Panc1 (cell line): ENCODE measurements at regions not wholly inside any gene's neighbourhood (a gene's known extent, or its start where the extent isn't known, plus 50 kb on each side); places are given as distances from the start of the nearest gene placed in this dataset.

Experiments
- ATAC-seq: fragments of 200-7000 bp; cut with Tn5 transposase; 2 replicates; pipeline ENCODE4 v1.9.1; 2020; ENCODE audit warnings: mild to moderate bottlenecking, moderate library complexity
- BruUV-seq: library from RNA; stranded (reverse); fragments of 400-500 nt; replicated peaks from 2 replicates; lab custom pipeline; 2021; lab: Mats Ljungman, UMichigan
- CTCF ChIA-PET: fragments of 300-600 bp; sonication (Branson Sonifier 250); formaldehyde crosslinking; loops from one replicate; lab custom pipeline; 2022; ENCODE audit warnings: antibody characterized with exemption; lab: Charles Lee
- POLR2A ChIA-PET: fragments of 300-600 bp; sonication (Branson Sonifier 250); formaldehyde crosslinking; loops from one replicate; lab custom pipeline; 2022; ENCODE audit warnings: antibody characterized with exemption; lab: Charles Lee
- DNase-seq: peaks from one replicate; pipeline ENCODE4 v3.0.0-alpha.2; 2010; ENCODE audit warnings: low read depth, low spot score
- H3K27ac ChIP-seq: 2 replicates; pipeline ENCODE4 v1.5.1; 2011; ENCODE audit warnings: mild to moderate bottlenecking, low read length, inconsistent platforms
- H3K27me3 ChIP-seq: fragments of 200-500 bp; sonication (Bioruptor generic); 2 replicates; pipeline ENCODE4 v1.6.0; 2014; ENCODE audit warnings: low read length, inconsistent platforms; ENCODE audit not compliant: control insufficient read depth, insufficient read depth
- H3K36me3 ChIP-seq: fragments of 200-500 bp; sonication (Bioruptor generic); 2 replicates; pipeline ENCODE4 v1.5.1; 2014; ENCODE audit warnings: inconsistent platforms, mild to moderate bottlenecking, low read length, moderate library complexity; ENCODE audit not compliant: control insufficient read depth, insufficient read depth
- H3K4me1 ChIP-seq: 2 replicates; pipeline ENCODE4 v1.5.1; 2011; ENCODE audit warnings: inconsistent platforms, mild to moderate bottlenecking, low read length, moderate library complexity; ENCODE audit not compliant: control insufficient read depth, insufficient read depth
- H3K4me3 ChIP-seq, 2 experiments: 2 replicates each; pipeline ENCODE4 v1.5.1; 2011 to 2012; ENCODE audit warnings: low read depth in 2 of 2, low read length in 2 of 2, mild to moderate bottlenecking in 2 of 2, inconsistent platforms in 1 of 2, moderate library complexity in 1 of 2
- H3K9me3 ChIP-seq: fragments of 200-500 bp; sonication (Bioruptor generic); 2 replicates; pipeline ENCODE4 v1.5.1; 2014; ENCODE audit warnings: low read depth, mild to moderate bottlenecking, inconsistent platforms, low read length, moderate library complexity; ENCODE audit not compliant: control insufficient read depth, insufficient read depth
- POLR2AphosphoS5 ChIP-seq: IDR thresholded peaks from 2 replicates; pipeline ENCODE4 v1.6.1; 2012; ENCODE audit warnings: mild to moderate bottlenecking, low read depth, low read length, moderate library complexity
- SIN3A ChIP-seq: IDR thresholded peaks from 2 replicates; pipeline ENCODE4 v1.6.1; 2012; ENCODE audit warnings: low read depth, mild to moderate bottlenecking, low read length, moderate library complexity, borderline replicate concordance; ENCODE audit not compliant: insufficient read depth
- TCF7L2 ChIP-seq: IDR thresholded peaks from 2 replicates; pipeline ENCODE4 v1.6.1; 2011; ENCODE audit warnings: mild to moderate bottlenecking, low read depth, low read length, inconsistent platforms
- in situ Hi-C: cut with HindIII; loops from 2 replicates; pipeline ENCODE4 v1.10.0; 2016; ENCODE audit warnings: low sequenced_read_pairs, low pct_unique_long_range_greater_than_20kb
- intact Hi-C: fragments of 100-400 bp; cut with micrococcal nuclease; formaldehyde crosslinking; loops from one replicate; pipeline ENCODE4 v1.10.0; 2022; ENCODE audit not compliant: unreplicated experiment
- TF ChIP-seq, protein P1 (sequence below): fragments of 450-650 bp; IDR thresholded peaks from 2 replicates; pipeline ENCODE4 v1.5.1; 2017; ENCODE audit warnings: mild to moderate bottlenecking
- TF ChIP-seq, protein P2 (sequence below), 2 experiments: IDR thresholded peaks; 2 replicates each; pipeline ENCODE4 v1.6.1; 2011 to 2012; ENCODE audit warnings: low read depth in 2 of 2, control low read depth in 1 of 2, low read length in 1 of 2, mild to moderate bottlenecking in 1 of 2, moderate library complexity in 1 of 2; ENCODE audit not compliant: insufficient read depth in 1 of 2

DNA sequence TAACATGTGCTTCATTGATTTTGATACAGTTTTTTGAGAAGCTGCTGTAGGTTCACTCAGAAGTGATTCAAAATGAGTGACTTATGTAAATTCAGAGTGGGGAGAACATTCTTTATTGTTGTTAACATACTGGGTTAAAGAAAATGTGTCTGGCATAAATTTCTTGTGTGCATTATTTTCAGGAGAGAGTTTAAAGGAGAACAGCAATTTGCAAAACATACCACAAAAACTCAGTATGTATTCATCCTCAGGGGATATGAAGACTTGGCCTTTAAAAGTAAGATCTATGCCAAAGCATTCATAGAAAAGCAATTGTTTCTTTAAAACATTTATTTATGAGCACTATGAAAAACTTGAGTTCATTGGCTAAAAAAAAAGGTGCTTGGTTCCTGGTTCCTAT lies 1089.8 kb downstream of the ROBO2 start:
- TF ChIP-seq, protein P1, sequence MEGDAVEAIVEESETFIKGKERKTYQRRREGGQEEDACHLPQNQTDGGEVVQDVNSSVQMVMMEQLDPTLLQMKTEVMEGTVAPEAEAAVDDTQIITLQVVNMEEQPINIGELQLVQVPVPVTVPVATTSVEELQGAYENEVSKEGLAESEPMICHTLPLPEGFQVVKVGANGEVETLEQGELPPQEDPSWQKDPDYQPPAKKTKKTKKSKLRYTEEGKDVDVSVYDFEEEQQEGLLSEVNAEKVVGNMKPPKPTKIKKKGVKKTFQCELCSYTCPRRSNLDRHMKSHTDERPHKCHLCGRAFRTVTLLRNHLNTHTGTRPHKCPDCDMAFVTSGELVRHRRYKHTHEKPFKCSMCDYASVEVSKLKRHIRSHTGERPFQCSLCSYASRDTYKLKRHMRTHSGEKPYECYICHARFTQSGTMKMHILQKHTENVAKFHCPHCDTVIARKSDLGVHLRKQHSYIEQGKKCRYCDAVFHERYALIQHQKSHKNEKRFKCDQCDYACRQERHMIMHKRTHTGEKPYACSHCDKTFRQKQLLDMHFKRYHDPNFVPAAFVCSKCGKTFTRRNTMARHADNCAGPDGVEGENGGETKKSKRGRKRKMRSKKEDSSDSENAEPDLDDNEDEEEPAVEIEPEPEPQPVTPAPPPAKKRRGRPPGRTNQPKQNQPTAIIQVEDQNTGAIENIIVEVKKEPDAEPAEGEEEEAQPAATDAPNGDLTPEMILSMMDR = no peak
- TF ChIP-seq POLR2AphosphoS5 (no peak), TCF7L2 (no peak), SIN3A (no peak)
- TF ChIP-seq, protein P2, sequence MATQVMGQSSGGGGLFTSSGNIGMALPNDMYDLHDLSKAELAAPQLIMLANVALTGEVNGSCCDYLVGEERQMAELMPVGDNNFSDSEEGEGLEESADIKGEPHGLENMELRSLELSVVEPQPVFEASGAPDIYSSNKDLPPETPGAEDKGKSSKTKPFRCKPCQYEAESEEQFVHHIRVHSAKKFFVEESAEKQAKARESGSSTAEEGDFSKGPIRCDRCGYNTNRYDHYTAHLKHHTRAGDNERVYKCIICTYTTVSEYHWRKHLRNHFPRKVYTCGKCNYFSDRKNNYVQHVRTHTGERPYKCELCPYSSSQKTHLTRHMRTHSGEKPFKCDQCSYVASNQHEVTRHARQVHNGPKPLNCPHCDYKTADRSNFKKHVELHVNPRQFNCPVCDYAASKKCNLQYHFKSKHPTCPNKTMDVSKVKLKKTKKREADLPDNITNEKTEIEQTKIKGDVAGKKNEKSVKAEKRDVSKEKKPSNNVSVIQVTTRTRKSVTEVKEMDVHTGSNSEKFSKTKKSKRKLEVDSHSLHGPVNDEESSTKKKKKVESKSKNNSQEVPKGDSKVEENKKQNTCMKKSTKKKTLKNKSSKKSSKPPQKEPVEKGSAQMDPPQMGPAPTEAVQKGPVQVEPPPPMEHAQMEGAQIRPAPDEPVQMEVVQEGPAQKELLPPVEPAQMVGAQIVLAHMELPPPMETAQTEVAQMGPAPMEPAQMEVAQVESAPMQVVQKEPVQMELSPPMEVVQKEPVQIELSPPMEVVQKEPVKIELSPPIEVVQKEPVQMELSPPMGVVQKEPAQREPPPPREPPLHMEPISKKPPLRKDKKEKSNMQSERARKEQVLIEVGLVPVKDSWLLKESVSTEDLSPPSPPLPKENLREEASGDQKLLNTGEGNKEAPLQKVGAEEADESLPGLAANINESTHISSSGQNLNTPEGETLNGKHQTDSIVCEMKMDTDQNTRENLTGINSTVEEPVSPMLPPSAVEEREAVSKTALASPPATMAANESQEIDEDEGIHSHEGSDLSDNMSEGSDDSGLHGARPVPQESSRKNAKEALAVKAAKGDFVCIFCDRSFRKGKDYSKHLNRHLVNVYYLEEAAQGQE (IDR thresholded peaks at IDR 0.05; ENCODE audit: insufficient read depth in 1 of 2, low read depth in 2 of 2, low read length in 1 of 2) = no peak
- POLR2A ChIA-PET = no interaction called here
- Histone ChIP-seq H3K4me3 (no peak overlapping the region), H3K36me3 (no peaks in the 10 kb centered on the region), H3K4me1 (no peaks in the 10 kb centered on the region), H3K9me3 (no peaks in the 10 kb centered on the region), H3K27ac (no peak overlapping the region), H3K27me3 (no peaks in the 10 kb centered on the region)
- no TSS peak for BruUV-seq
- intact Hi-C loops (no loop called here), in situ Hi-C loops (no loop called here)
- no peak for DNase-seq
- CTCF ChIA-PET = no interaction called here
- no peak for ATAC-seq

DNA sequence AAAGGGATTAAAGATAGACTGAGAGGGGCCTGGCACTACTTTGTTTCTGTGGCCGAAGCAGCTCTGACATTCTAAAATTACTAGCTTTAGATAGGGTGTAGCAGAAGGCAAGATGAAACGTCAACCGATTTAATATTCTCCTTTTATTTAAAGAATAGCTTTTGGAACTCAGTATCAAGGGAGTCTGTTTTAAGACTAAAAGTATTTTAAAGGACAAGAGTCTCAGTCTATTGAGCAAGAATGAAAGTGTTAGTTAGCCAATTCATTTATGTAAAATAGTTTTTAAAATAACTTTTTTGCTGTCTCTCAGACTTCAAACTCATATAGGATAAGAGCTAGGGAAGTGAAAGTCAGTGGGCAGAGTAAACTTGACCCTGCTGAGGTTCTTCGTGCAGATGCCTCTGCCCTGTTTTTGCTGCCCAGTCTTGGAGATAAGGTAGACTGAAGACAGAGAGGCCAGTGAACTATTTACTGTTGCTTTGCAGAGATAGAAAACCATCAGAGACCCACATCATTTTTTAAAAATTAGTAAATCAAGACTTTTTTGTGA lies 1090.9 kb downstream of the ROBO2 start:
- Histone ChIP-seq H3K9me3 (no peaks in the 10 kb centered on the region), H3K36me3 (no peaks in the 10 kb centered on the region), H3K27ac (no peak overlapping the region), H3K4me3 (no peak overlapping the region), H3K27me3 (no peaks in the 10 kb centered on the region), H3K4me1 (no peaks in the 10 kb centered on the region)
- TF ChIP-seq, protein P1 = no peak
- TF ChIP-seq SIN3A = no peak
- TF ChIP-seq, protein P2 (IDR thresholded peaks at IDR 0.05; ENCODE audit: insufficient read depth in 1 of 2, low read depth in 2 of 2, low read length in 1 of 2) = no peak
- no peak for TF ChIP-seq TCF7L2
- no peak for TF ChIP-seq POLR2AphosphoS5
- BruUV-seq = no TSS peak
- in situ Hi-C loops = no loop called here
- ATAC-seq = no peak
- intact Hi-C loops = no loop called here
- POLR2A ChIA-PET = no interaction called here
- CTCF ChIA-PET = no interaction called here
- no peak for DNase-seq
